ENCODE measurements at regions not wholly inside any gene's neighbourhood (a gene's known extent, or its start where the extent isn't known, plus 50 kb on each side); places are given as distances from the start of the nearest gene placed in this dataset.

DNA sequence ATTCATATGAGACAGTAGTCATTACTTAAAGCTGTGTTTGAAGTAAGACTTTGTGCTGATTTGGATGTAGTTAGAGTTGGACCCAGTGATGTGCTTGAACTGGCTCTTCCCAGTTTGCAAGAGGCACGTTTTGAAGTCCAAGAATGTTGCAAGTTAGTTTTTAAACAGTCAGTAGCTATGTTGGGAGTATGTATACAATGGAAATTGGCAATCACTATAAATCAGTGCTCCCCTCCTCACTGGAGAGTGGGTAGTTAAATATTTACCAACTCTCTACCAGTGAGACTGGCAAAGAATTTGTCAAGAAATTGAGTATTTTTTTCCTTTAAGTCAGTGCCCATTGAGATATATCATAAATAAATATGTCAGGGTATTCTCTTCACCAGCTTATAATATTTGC is 191.9 kb upstream of the SPRY1 start:
- no peaks in the 10 kb centered on the region for H3K36me3 ChIP-seq (ENCODE audit: insufficient read depth, low read length)
- no peak overlapping the region for H2AFZ ChIP-seq (ENCODE audit: low read length, unreplicated experiment)
- no peaks in the 10 kb centered on the region for H3K27me3 ChIP-seq (ENCODE audit: insufficient read depth, low read length)
- no peak overlapping the region for H3K4me3 ChIP-seq (ENCODE audit: low read depth, low read length)
- H3K27ac ChIP-seq (ENCODE audit: low read depth, low read length), result no peak overlapping the region
- H3K79me2 ChIP-seq (ENCODE audit: control insufficient read depth, insufficient read depth, low read length, unreplicated experiment), result no peaks in the 10 kb centered on the region
- no peaks in the 10 kb centered on the region for H3K4me1 ChIP-seq (ENCODE audit: control insufficient read depth, insufficient read depth, low read length, unreplicated experiment)

DNA sequence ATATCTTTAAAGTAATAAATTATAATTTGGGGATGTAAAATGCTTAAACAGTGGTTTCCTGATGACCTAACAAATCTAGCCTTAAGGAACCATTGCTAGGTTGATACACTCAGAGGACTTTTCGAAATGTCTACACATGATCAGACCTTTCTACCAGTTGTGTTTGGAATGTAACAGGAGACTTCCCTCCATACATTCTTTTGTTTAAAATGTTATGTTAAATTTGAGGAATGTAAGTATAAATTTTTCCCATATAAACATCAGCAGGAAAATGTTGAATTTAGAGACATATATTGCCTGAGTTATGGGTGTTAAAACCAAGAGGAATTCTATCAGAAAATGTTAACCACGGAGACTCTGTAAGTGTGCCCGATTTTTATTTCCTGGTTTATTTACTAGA is 190.6 kb upstream of the SPRY1 start:
- no peaks in the 10 kb centered on the region for H3K36me3 ChIP-seq (ENCODE audit: insufficient read depth, low read length)
- no peak overlapping the region for H2AFZ ChIP-seq (ENCODE audit: low read length, unreplicated experiment)
- H3K4me1 ChIP-seq (ENCODE audit: control insufficient read depth, insufficient read depth, low read length, unreplicated experiment), result no peaks in the 10 kb centered on the region
- no peak overlapping the region for H3K4me3 ChIP-seq (ENCODE audit: low read depth, low read length)
- H3K27me3 ChIP-seq (ENCODE audit: insufficient read depth, low read length), result no peaks in the 10 kb centered on the region
- no peak overlapping the region for H3K27ac ChIP-seq (ENCODE audit: low read depth, low read length)
- H3K79me2 ChIP-seq (ENCODE audit: control insufficient read depth, insufficient read depth, low read length, unreplicated experiment), result no peaks in the 10 kb centered on the region

DNA sequence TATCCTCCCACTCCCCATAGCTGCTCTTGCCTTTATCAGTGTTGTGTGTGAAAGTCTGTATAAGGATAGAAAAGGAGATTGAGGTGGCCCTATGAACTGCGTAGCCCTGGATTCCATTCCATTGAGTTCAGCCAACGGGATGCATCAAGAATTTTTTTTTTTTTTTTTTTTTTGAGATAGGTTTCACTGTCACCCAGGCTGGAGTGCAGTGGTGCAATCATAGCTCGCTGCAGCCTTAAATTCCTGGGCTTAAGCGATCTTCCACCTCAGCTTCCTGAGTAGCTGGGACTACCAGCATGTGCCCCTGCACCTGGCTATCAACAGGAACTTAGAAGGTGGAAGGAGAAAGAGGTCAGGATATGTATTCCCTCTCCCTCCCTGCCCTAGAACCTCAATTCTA is 187.2 kb upstream of the SPRY1 start:
- no peak overlapping the region for H2AFZ ChIP-seq (ENCODE audit: low read length, unreplicated experiment)
- no peaks in the 10 kb centered on the region for H3K4me1 ChIP-seq (ENCODE audit: control insufficient read depth, insufficient read depth, low read length, unreplicated experiment)
- H3K27me3 ChIP-seq (ENCODE audit: insufficient read depth, low read length), result no peaks in the 10 kb centered on the region
- no peaks in the 10 kb centered on the region for H3K79me2 ChIP-seq (ENCODE audit: control insufficient read depth, insufficient read depth, low read length, unreplicated experiment)
- H3K27ac ChIP-seq (ENCODE audit: low read depth, low read length), result no peak overlapping the region
- no peaks in the 10 kb centered on the region for H3K36me3 ChIP-seq (ENCODE audit: insufficient read depth, low read length)
- no peak overlapping the region for H3K4me3 ChIP-seq (ENCODE audit: low read depth, low read length)

- Histone ChIP-seq H3K79me2 (ENCODE audit: control insufficient read depth, insufficient read depth, low read length, unreplicated experiment) (no peaks in the 10 kb centered on the region), H3K27ac (ENCODE audit: low read depth, low read length) (no peak overlapping the region), H3K36me3 (ENCODE audit: insufficient read depth, low read length) (no peaks in the 10 kb centered on the region), H2AFZ (ENCODE audit: low read length, unreplicated experiment) (no peak overlapping the region), H3K4me3 (ENCODE audit: low read depth, low read length) (no peak overlapping the region), H3K4me1 (ENCODE audit: control insufficient read depth, insufficient read depth, low read length, unreplicated experiment) (no peaks in the 10 kb centered on the region), H3K27me3 (ENCODE audit: insufficient read depth, low read length) (no peaks in the 10 kb centered on the region)
Measured at GRCh38 chr4:123215536-123215935, 181.1 kb upstream of the SPRY1 start.

DNA sequence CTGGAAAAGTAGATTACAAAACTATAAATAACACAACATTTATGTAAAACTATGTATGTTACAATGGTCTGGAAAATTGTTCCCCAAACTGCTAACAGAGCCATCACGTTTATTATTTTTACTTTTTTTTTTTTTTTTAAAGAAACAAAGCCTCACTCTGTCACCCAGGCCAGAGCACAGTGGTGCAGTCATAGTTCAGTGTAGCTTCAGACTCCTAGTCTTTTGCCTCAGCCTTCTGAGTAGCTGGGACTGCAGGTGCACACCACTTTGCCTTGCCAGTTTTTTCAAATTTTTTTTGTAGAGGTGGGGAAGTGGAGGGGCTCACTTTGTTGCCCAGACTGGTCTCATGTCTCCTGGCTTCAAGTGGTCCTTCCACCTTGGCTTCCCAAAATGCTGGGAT is 180.1 kb upstream of the SPRY1 start:
- Histone ChIP-seq H3K27ac (ENCODE audit: low read depth, low read length) (no peak overlapping the region), H3K4me3 (ENCODE audit: low read depth, low read length) (no peak overlapping the region), H3K27me3 (ENCODE audit: insufficient read depth, low read length) (no peaks in the 10 kb centered on the region), H3K4me1 (ENCODE audit: control insufficient read depth, insufficient read depth, low read length, unreplicated experiment) (no peaks in the 10 kb centered on the region), H2AFZ (ENCODE audit: low read length, unreplicated experiment) (no peak overlapping the region), H3K79me2 (ENCODE audit: control insufficient read depth, insufficient read depth, low read length, unreplicated experiment) (no peaks in the 10 kb centered on the region), H3K36me3 (ENCODE audit: insufficient read depth, low read length) (no peaks in the 10 kb centered on the region)

DNA sequence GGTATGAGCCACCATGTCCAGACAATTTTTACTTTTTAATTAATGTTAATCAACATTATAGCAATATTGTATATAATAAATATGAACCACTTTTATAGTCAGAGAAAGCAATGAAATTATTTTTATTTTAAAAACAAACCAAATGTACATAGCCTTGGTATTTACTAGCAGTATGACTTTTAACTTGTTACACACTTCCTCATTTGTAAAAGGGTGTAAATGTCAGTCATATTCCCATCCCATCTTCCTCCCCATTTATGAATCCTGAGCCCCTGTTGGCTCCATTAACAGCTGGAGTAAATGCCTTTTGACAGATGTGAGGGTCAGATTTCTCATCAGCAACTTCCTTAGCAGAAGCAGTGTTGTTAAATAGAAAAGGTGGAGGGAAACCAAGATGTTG is 179.6 kb upstream of the SPRY1 start:
- Histone ChIP-seq H3K4me1 (ENCODE audit: control insufficient read depth, insufficient read depth, low read length, unreplicated experiment) (no peaks in the 10 kb centered on the region), H3K79me2 (ENCODE audit: control insufficient read depth, insufficient read depth, low read length, unreplicated experiment) (no peaks in the 10 kb centered on the region), H3K27ac (ENCODE audit: low read depth, low read length) (no peak overlapping the region), H3K4me3 (ENCODE audit: low read depth, low read length) (no peak overlapping the region), H3K27me3 (ENCODE audit: insufficient read depth, low read length) (no peaks in the 10 kb centered on the region), H2AFZ (ENCODE audit: low read length, unreplicated experiment) (no peak overlapping the region), H3K36me3 (ENCODE audit: insufficient read depth, low read length) (no peaks in the 10 kb centered on the region)

- H3K4me3 ChIP-seq (ENCODE audit: low read depth, low read length), result no peak overlapping the region
- H3K27ac ChIP-seq (ENCODE audit: low read depth, low read length), result no peak overlapping the region
- H3K4me1 ChIP-seq (ENCODE audit: control insufficient read depth, insufficient read depth, low read length, unreplicated experiment), result no peaks in the 10 kb centered on the region
- no peaks in the 10 kb centered on the region for H3K36me3 ChIP-seq (ENCODE audit: insufficient read depth, low read length)
- no peaks in the 10 kb centered on the region for H3K27me3 ChIP-seq (ENCODE audit: insufficient read depth, low read length)
- no peak overlapping the region for H2AFZ ChIP-seq (ENCODE audit: low read length, unreplicated experiment)
- H3K79me2 ChIP-seq (ENCODE audit: control insufficient read depth, insufficient read depth, low read length, unreplicated experiment), result no peaks in the 10 kb centered on the region
Measured at GRCh38 chr4:123217664-123218063, 178.9 kb upstream of the SPRY1 start.

DNA sequence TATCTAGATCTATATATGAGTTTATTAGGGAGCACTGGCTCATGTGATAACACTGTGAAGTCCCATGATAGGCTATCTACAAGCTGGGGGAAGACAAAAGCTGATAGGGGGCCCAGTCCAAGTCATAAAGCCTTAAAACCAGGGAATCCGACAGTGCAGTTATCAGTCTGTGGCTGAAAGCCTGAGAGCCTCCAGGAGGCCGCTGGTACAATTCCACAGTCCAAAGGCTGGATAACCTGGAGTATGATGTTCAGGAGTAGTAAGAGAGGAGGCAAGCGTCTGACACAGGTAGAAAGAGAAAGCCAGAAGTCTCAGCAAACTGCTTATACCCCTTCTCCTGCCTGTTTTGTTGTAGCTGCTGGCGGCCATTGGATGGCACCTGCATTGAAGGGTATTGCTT is 177.6 kb upstream of the SPRY1 start:
- H3K27ac ChIP-seq (ENCODE audit: low read depth, low read length), result no peak overlapping the region
- no peaks in the 10 kb centered on the region for H3K4me1 ChIP-seq (ENCODE audit: control insufficient read depth, insufficient read depth, low read length, unreplicated experiment)
- no peaks in the 10 kb centered on the region for H3K27me3 ChIP-seq (ENCODE audit: insufficient read depth, low read length)
- H3K4me3 ChIP-seq (ENCODE audit: low read depth, low read length), result no peak overlapping the region
- H2AFZ ChIP-seq (ENCODE audit: low read length, unreplicated experiment), result no peak overlapping the region
- H3K79me2 ChIP-seq (ENCODE audit: control insufficient read depth, insufficient read depth, low read length, unreplicated experiment), result no peaks in the 10 kb centered on the region
- H3K36me3 ChIP-seq (ENCODE audit: insufficient read depth, low read length), result no peaks in the 10 kb centered on the region

- Histone ChIP-seq H3K27ac (ENCODE audit: low read depth, low read length) (no peak overlapping the region), H3K36me3 (ENCODE audit: insufficient read depth, low read length) (peaks cover 4% of the 10 kb centered on the region; the same call in 1 of the 2 replicates), H3K4me3 (ENCODE audit: low read depth, low read length) (no peak overlapping the region), H3K4me1 (ENCODE audit: control insufficient read depth, insufficient read depth, low read length, unreplicated experiment) (peaks cover 18% of the 10 kb centered on the region), H2AFZ (ENCODE audit: low read length, unreplicated experiment) (no peak overlapping the region), H3K27me3 (ENCODE audit: insufficient read depth, low read length) (no peaks in the 10 kb centered on the region), H3K79me2 (ENCODE audit: control insufficient read depth, insufficient read depth, low read length, unreplicated experiment) (no peaks in the 10 kb centered on the region)
Measured at GRCh38 chr4:123229286-123229685, 167.3 kb upstream of the SPRY1 start.

GRCh38 chr4:123230061-123230460 is 166.5 kb upstream of the SPRY1 start:
- Histone ChIP-seq H3K4me1 (ENCODE audit: control insufficient read depth, insufficient read depth, low read length, unreplicated experiment) (peaks cover 25% of the 10 kb centered on the region), H2AFZ (ENCODE audit: low read length, unreplicated experiment) (no peak overlapping the region), H3K27ac (ENCODE audit: low read depth, low read length) (no peak overlapping the region), H3K36me3 (ENCODE audit: insufficient read depth, low read length) (peaks cover 4% of the 10 kb centered on the region; the same call in 1 of the 2 replicates), H3K27me3 (ENCODE audit: insufficient read depth, low read length) (no peaks in the 10 kb centered on the region), H3K79me2 (ENCODE audit: control insufficient read depth, insufficient read depth, low read length, unreplicated experiment) (no peaks in the 10 kb centered on the region), H3K4me3 (ENCODE audit: low read depth, low read length) (no peak overlapping the region)

GRCh38 chr4:123232439-123232838 is 164.2 kb upstream of the SPRY1 start:
- H3K27me3 ChIP-seq (ENCODE audit: insufficient read depth, low read length), result no peaks in the 10 kb centered on the region
- no peak overlapping the region for H3K4me3 ChIP-seq (ENCODE audit: low read depth, low read length)
- H3K36me3 ChIP-seq (ENCODE audit: insufficient read depth, low read length), result peaks cover 4% of the 10 kb centered on the region; the same call in 1 of the 2 replicates
- H3K4me1 ChIP-seq (ENCODE audit: control insufficient read depth, insufficient read depth, low read length, unreplicated experiment), result peaks cover 33% of the 10 kb centered on the region
- no peak overlapping the region for H3K27ac ChIP-seq (ENCODE audit: low read depth, low read length)
- no peaks in the 10 kb centered on the region for H3K79me2 ChIP-seq (ENCODE audit: control insufficient read depth, insufficient read depth, low read length, unreplicated experiment)
- H2AFZ ChIP-seq (ENCODE audit: low read length, unreplicated experiment), result no peak overlapping the region
